Activated CD4-positive, alpha-beta T cell treated with anti-CD3 and anti-CD28 coated beads, Interleukin-2, amount 50 U/mL, for 16 hours (primary cell): ENCODE measurements at regions not wholly inside any gene's neighbourhood (a gene's known extent, or its start where the extent isn't known, plus 50 kb on each side); places are given as distances from the start of the nearest gene placed in this dataset.

Experiments
- DNase-seq: peaks from one replicate; pipeline ENCODE4 v3.0.0-alpha.2; 2020

- no peak for DNase-seq
Observed at GRCh38 chr20:24332956-24333355, 136.5 kb upstream of the SYNDIG1 start.

GRCh38 chr20:24331939-24332338 lies 137.5 kb upstream of the SYNDIG1 start:
- DNase-seq = no peak

- no peak for DNase-seq
Observed at GRCh38 chr20:24328901-24329300, 140.5 kb upstream of the SYNDIG1 start.

- no peak for DNase-seq
Observed at GRCh38 chr20:24321973-24322372, 147.5 kb upstream of the SYNDIG1 start.

GRCh38 chr20:24318569-24319352 lies 150.7 kb upstream of the SYNDIG1 start:
- no peak for DNase-seq

- no peak for DNase-seq
Observed at GRCh38 chr20:24317224-24317623, 152.2 kb upstream of the SYNDIG1 start.

GRCh38 chr20:24316731-24317130 lies 152.7 kb upstream of the SYNDIG1 start:
- no peak for DNase-seq

- DNase-seq = no peak
Observed at GRCh38 chr20:24314053-24314452, 155.4 kb upstream of the SYNDIG1 start.

- no peak for DNase-seq
Observed at GRCh38 chr20:24309596-24309995, 159.8 kb upstream of the SYNDIG1 start.

- no peak for DNase-seq
Observed at GRCh38 chr20:24305371-24305770, 164.1 kb upstream of the SYNDIG1 start.

GRCh38 chr20:24304291-24304690 lies 165.1 kb upstream of the SYNDIG1 start:
- no peak for DNase-seq

GRCh38 chr20:24303393-24304170 lies 165.8 kb upstream of the SYNDIG1 start:
- DNase-seq = no peak

- no peak for DNase-seq
Observed at GRCh38 chr20:24297993-24298392, 171.4 kb upstream of the SYNDIG1 start.

- no peak for DNase-seq
Observed at GRCh38 chr20:24296477-24297261, 172.8 kb upstream of the SYNDIG1 start.

- DNase-seq = no peak
Observed at GRCh38 chr20:24291014-24291413, 178.4 kb upstream of the SYNDIG1 start.

GRCh38 chr20:24289737-24290481 lies 179.5 kb upstream of the SYNDIG1 start:
- peak; percentile 53 for DNase-seq

GRCh38 chr20:24283186-24283585 lies 186.2 kb upstream of the SYNDIG1 start:
- DNase-seq = no peak

GRCh38 chr20:24277196-24277595 lies 192.2 kb upstream of the SYNDIG1 start:
- DNase-seq = no peak

GRCh38 chr20:24275946-24276705 lies 193.3 kb upstream of the SYNDIG1 start:
- DNase-seq = no peak

GRCh38 chr20:24273251-24273650 lies 196.2 kb upstream of the SYNDIG1 start:
- no peak for DNase-seq

GRCh38 chr20:24261351-24261750 lies 208.1 kb upstream of the SYNDIG1 start:
- no peak for DNase-seq

- DNase-seq = no peak
Observed at GRCh38 chr20:24257171-24257570, 212.3 kb upstream of the SYNDIG1 start.
